Colonic mucosa (tissue), 4 donors: ENCODE measurements at regions not wholly inside any gene's neighbourhood (a gene's known extent, or its start where the extent isn't known, plus 50 kb on each side); places are given as distances from the start of the nearest gene placed in this dataset.

Experiments
- DNase-seq: peaks from one replicate; pipeline ENCODE4 v3.0.0-alpha.2; 2020
- H3K27ac ChIP-seq: fragments of 200-600 bp; one replicate; pipeline ENCODE4 v1.8.0; 2021
- H3K27me3 ChIP-seq: fragments of 200-600 bp; one replicate; pipeline ENCODE4 v1.8.0; 2021
- H3K36me3 ChIP-seq: fragments of 200-600 bp; one replicate; pipeline ENCODE4 v1.8.0; 2021
- H3K4me1 ChIP-seq: fragments of 200-600 bp; one replicate; pipeline ENCODE4 v1.8.0; 2021; ENCODE audit warnings: mild to moderate bottlenecking
- H3K4me3 ChIP-seq: fragments of 200-600 bp; one replicate; pipeline ENCODE4 v1.8.0; 2021
- H3K9ac ChIP-seq, 2 donors: one replicate each; pipeline ENCODE4 v1.7.0; 2013; ENCODE audit warnings: control low read depth in 2 of 2, low read depth in 2 of 2, low read length in 2 of 2
- H3K9me3 ChIP-seq: fragments of 200-600 bp; one replicate; pipeline ENCODE4 v1.8.0; 2021
- intact Hi-C: fragments of 100-400 bp; cut with DNase I; formaldehyde crosslinking; loops from one replicate; pipeline ENCODE4 v1.14.1; 2022
- TF ChIP-seq, protein P1 (sequence below): fragments of 200-600 bp; IDR thresholded peaks from one replicate; pipeline ENCODE4 v1.8.0; 2022; ENCODE audit warnings: antibody characterized with exemption, mild to moderate bottlenecking
- donor health status: healthy.
- donor health status: DM: no; HTN: no; CAD: no.
- donor health status: DM: no; HTN: no; CAD: no.

DNA sequence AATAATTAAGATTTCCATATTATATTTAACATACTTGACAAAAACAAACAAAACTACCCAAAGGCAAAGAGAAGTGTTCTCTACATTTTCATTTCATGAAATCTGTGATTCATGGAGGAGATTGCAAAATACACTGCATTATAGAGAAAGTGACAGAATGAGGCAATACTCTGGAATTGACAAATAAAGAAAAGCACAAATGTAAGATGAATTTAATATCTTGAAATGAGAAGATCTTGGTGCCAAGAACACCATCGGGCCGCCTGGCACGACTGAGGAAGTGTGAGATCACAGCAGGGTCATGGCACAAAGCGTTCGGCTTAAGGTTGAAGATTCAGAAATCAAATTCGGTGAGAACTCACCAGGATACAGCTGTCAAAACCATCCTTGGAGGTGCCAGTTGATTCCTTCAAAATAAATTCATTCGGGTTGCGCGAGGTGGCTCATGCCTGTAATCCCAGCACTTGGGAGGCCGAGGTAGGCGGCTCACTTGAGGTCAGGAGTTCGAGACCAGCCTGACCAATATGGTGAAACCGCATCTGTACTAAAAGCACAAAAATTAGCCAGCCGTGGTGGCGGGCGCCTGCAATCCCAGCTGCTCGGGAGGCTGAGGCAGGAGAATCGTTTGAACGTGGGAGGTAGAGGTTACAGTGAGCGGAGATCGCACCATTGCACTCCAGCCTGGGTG, 174.0 kb upstream of the PFKP start:
- Histone ChIP-seq H3K4me1 (no peaks in the 10 kb centered on the region), H3K27ac (no peak overlapping the region), H3K4me3 (no peak overlapping the region), H3K9me3 (no peaks in the 10 kb centered on the region), H3K9ac (no peak overlapping the region), H3K36me3 (no peaks in the 10 kb centered on the region), H3K27me3 (no peaks in the 10 kb centered on the region)
- TF ChIP-seq, protein P1, sequence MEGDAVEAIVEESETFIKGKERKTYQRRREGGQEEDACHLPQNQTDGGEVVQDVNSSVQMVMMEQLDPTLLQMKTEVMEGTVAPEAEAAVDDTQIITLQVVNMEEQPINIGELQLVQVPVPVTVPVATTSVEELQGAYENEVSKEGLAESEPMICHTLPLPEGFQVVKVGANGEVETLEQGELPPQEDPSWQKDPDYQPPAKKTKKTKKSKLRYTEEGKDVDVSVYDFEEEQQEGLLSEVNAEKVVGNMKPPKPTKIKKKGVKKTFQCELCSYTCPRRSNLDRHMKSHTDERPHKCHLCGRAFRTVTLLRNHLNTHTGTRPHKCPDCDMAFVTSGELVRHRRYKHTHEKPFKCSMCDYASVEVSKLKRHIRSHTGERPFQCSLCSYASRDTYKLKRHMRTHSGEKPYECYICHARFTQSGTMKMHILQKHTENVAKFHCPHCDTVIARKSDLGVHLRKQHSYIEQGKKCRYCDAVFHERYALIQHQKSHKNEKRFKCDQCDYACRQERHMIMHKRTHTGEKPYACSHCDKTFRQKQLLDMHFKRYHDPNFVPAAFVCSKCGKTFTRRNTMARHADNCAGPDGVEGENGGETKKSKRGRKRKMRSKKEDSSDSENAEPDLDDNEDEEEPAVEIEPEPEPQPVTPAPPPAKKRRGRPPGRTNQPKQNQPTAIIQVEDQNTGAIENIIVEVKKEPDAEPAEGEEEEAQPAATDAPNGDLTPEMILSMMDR: no peak
- DNase-seq: no peak
- intact Hi-C loops: no loop called here

DNA sequence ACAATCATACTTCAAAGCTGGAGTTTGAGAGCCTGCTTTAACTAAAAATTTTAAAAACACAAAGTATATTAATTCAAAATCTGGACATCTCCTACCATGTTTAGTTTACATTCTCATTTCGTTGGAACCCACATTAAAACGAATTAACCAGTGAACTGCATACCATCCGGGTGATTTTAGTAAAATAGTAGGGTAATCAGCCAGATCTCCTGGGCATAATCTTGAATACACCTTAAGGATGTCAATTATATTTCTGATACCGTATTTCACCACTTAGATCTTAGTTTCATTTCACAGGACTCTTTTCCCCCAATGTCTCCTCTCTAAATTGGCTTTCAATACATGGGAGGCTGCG, 175.6 kb upstream of the PFKP start:
- TF ChIP-seq, protein P1: no peak
- Histone ChIP-seq H3K36me3 (no peaks in the 10 kb centered on the region), H3K4me1 (no peaks in the 10 kb centered on the region), H3K9ac (no peak overlapping the region), H3K9me3 (no peaks in the 10 kb centered on the region), H3K27ac (no peak overlapping the region), H3K4me3 (no peak overlapping the region), H3K27me3 (no peaks in the 10 kb centered on the region)
- intact Hi-C loops: no loop called here
- no peak for DNase-seq

DNA sequence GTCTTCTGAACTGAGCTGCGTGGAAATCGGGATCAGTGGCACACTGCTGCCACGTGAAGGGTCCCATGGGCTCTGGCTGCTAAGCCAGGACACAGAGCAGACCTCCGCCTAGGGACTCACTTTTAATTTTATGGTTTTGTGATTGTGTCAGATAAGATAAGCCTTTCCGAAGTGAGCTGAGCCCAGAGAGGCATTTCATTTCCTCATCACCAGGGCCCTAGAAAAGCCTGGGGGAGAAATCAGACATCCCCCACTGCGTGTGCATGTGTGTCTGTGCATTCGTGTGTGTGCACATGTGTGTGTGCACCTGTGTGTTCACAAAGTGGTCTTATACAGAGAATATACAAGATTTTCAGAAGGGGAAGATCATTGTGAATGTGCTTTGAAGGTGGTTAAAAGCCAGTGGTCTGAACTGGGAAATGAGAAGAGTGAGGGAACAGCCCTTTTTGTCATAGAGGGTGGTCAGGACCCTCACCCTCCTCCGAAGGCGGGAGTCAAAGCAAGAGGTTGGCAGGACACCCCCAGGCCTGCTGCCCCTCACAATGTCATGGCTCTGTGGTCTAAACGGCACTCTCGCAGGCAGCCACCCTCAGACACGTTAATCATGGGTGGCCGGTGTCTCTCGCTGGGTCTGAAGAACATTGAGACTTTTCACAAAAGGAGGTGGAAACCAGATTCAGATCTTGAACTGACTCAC, 176.1 kb upstream of the PFKP start:
- H3K4me1 ChIP-seq: no peaks in the 10 kb centered on the region
- H3K27me3 ChIP-seq: no peaks in the 10 kb centered on the region
- DNase-seq: no peak
- no peak overlapping the region for H3K27ac ChIP-seq
- TF ChIP-seq, protein P1: no peak
- H3K36me3 ChIP-seq: no peaks in the 10 kb centered on the region
- H3K9me3 ChIP-seq: no peaks in the 10 kb centered on the region
- intact Hi-C loops: no loop called here
- no peak overlapping the region for H3K9ac ChIP-seq
- no peak overlapping the region for H3K4me3 ChIP-seq

DNA sequence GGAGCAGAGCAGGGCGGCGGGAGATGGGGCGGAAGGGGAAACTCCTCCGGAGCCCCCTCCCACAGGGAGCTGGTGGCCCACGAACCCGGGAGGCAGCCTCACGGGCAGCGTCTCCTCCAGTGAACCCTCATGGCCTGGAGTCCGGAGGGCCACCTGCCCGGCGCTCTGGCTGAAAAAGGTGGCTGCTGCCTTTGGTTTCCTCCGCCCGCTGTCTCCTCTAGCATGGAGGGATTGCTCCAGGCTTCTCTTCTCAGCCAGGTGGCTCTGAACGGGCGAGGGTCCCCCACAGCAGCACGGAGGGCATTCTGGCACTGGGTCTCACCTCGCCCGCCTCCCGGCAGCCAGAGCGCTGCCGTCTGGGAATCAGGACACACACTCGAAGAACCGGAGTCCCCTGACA, 177.3 kb upstream of the PFKP start:
- intact Hi-C loops: no loop called here
- no peaks in the 10 kb centered on the region for H3K4me1 ChIP-seq
- H3K9me3 ChIP-seq: no peaks in the 10 kb centered on the region
- H3K9ac ChIP-seq: no peak overlapping the region
- H3K27ac ChIP-seq: no peak overlapping the region
- no peak for DNase-seq
- H3K27me3 ChIP-seq: no peaks in the 10 kb centered on the region
- no peaks in the 10 kb centered on the region for H3K36me3 ChIP-seq
- no peak overlapping the region for H3K4me3 ChIP-seq
- TF ChIP-seq, protein P1: no peak

DNA sequence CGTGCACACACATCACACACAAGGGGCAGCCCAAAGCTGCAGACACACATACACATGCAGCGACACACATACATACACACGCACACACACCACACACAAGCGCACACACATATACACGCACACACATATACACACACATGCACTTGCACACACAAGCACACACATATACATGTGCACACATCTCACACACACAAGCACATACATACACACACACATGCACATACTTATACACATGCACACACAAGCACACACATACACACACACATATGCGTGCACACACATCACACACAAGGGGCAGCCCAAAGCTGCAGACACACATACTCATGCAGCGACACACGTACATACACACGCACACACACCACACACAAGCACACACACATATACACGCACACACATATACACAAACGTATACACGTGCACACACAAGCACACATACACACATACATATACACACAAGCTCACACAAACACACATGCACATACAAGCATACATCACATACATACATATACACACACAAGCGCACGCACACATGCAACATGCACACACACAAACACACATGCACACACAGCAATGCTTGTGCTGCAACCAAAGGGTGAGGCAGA, 178.8 kb upstream of the PFKP start:
- intact Hi-C loops: no loop called here
- H3K27me3 ChIP-seq: no peaks in the 10 kb centered on the region
- TF ChIP-seq, protein P1: no peak

More for the DNA sequence above, 178.8 kb upstream of the PFKP start:
- H3K9ac ChIP-seq: no peak overlapping the region
- no peaks in the 10 kb centered on the region for H3K4me1 ChIP-seq
- H3K27ac ChIP-seq: no peak overlapping the region
- H3K36me3 ChIP-seq: no peaks in the 10 kb centered on the region
- DNase-seq: no peak
- no peaks in the 10 kb centered on the region for H3K9me3 ChIP-seq
- no peak overlapping the region for H3K4me3 ChIP-seq
